ENCODE measurements at regions not wholly inside any gene's neighbourhood (a gene's known extent, or its start where the extent isn't known, plus 50 kb on each side); places are given as distances from the start of the nearest gene placed in this dataset.

GRCh38 chr9:19512103-19512832, 103.5 kb downstream of the ACER2 start:
- DNase-seq (ENCODE audit: low read depth in 2 of 3, low spot score in 1 of 3) = no peak

DNA sequence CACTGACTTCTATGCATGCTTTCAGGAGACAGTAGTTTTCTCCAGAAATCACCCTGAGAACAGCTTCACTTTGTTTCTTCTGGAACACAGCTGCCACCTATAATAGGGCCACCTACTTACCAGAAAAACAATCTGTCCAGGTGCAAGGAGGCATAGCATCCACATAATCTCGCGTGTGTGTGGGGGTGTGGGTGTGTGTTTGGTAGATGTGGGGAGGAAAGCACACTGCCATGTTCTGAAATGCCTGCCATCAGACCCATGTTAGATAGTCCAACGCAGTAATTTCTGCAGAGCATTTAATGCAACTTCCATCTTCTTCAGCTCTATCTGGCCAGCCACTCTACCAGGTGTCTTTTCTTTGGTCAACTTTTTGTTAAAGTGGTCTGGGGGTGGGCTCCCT, 102.9 kb downstream of the ACER2 start:
- no peak for DNase-seq (ENCODE audit: low read depth in 2 of 3, low spot score in 1 of 3)

DNA sequence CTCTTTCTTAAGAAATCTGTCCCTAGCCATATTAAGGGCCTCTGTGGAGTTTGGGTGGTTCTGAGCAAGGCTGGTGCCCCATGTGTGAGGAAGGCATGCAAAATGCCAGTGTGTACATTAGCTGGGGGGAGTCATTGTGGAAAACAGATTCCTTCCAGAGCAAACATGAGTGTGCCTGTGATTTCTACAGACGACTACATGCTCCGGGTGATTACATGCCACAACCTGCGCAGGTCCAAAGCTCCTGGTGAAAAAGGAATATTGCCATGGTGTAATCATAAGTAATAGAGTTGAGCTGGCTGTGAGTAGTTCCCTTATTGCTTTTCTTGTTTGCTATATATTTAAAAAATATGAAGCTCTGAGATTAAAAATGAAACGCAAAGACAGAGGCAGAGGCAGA, 102.1 kb downstream of the ACER2 start:
- DNase-seq (ENCODE audit: low read depth in 2 of 3, low spot score in 1 of 3) = no peak
